ENCODE measurements at regions not wholly inside any gene's neighbourhood (a gene's known extent, or its start where the extent isn't known, plus 50 kb on each side); places are given as distances from the start of the nearest gene placed in this dataset.

GRCh38 chr2:147250652-147251356 lies 594.0 kb upstream of the ACVR2A start:
- DNase-seq, result no peak

- DNase-seq, result no peak
These were observed 597.1 kb upstream of the ACVR2A start for GRCh38 chr2:147247749-147248148.

GRCh38 chr2:147242445-147242844 lies 602.4 kb upstream of the ACVR2A start:
- no peak for DNase-seq

- DNase-seq, result no peak
These were observed 608.2 kb upstream of the ACVR2A start for GRCh38 chr2:147236601-147237000.

GRCh38 chr2:147232225-147232669 lies 612.6 kb upstream of the ACVR2A start:
- DNase-seq, result no peak

GRCh38 chr2:147231607-147232006 lies 613.2 kb upstream of the ACVR2A start:
- no peak for DNase-seq

GRCh38 chr2:147231081-147231480 lies 613.7 kb upstream of the ACVR2A start:
- no peak for DNase-seq

- no peak for DNase-seq
These were observed 617.5 kb upstream of the ACVR2A start for GRCh38 chr2:147227313-147227712.

GRCh38 chr2:147224070-147224469 lies 620.8 kb upstream of the ACVR2A start:
- no peak for DNase-seq

- no peak for DNase-seq
These were observed 621.2 kb upstream of the ACVR2A start for GRCh38 chr2:147223553-147224060.

GRCh38 chr2:147223119-147223518 lies 621.7 kb upstream of the ACVR2A start:
- DNase-seq, result no peak

GRCh38 chr2:147222506-147222905 lies 622.3 kb upstream of the ACVR2A start:
- DNase-seq, result no peak

- DNase-seq, result no peak
These were observed 629.9 kb upstream of the ACVR2A start for GRCh38 chr2:147214914-147215313.

- no peak for DNase-seq
These were observed 633.3 kb upstream of the ACVR2A start for GRCh38 chr2:147211484-147211883.

GRCh38 chr2:147204102-147204501 lies 640.7 kb upstream of the ACVR2A start:
- DNase-seq, result no peak

- no peak for DNase-seq
These were observed 646.1 kb upstream of the ACVR2A start for GRCh38 chr2:147198651-147199171.

- no peak for DNase-seq
These were observed 646.9 kb upstream of the ACVR2A start for GRCh38 chr2:147197754-147198483.

- DNase-seq, result peak; percentile 69
These were observed 662.6 kb upstream of the ACVR2A start for GRCh38 chr2:147182260-147182659.

- no peak for DNase-seq
These were observed 663.3 kb upstream of the ACVR2A start for GRCh38 chr2:147181351-147182029.

GRCh38 chr2:147177071-147177857 lies 667.6 kb upstream of the ACVR2A start:
- DNase-seq, result peak; percentile 77

GRCh38 chr2:147174824-147175254 lies 670.0 kb upstream of the ACVR2A start:
- DNase-seq, result no peak

GRCh38 chr2:147173798-147174197 lies 671.0 kb upstream of the ACVR2A start:
- no peak for DNase-seq

- DNase-seq, result no peak
These were observed 671.6 kb upstream of the ACVR2A start for GRCh38 chr2:147173189-147173581.
